ENCODE measurements at regions not wholly inside any gene's neighbourhood (a gene's known extent, or its start where the extent isn't known, plus 50 kb on each side); places are given as distances from the start of the nearest gene placed in this dataset.

DNA sequence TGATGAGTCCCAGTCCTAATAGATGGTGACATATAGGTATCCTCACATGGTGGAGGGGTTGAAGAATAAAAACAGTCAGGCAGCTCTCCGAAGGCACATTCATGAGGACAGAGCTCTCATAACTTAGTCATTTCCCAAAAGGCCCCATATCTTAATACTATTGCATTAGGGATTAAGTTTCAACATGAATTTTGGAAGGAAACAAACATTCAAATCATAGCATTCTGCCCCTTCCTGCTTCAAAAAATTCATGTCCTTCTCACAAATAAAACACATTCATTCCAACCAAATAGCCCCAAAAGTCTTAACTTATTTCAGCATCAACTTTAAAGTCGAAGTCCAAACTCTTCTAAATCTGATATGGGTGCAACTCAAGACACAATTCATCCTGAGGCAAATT, 277.2 kb upstream of the NR4A3 start:
- Histone ChIP-seq H2BK15ac (ENCODE audit: low read depth, poor library complexity, severe bottlenecking) (no peak overlapping the region), H2AFZ (ENCODE audit: low read depth, low read length) (no peak overlapping the region), H4K8ac (ENCODE audit: low read length) (no peak overlapping the region), H2BK5ac (ENCODE audit: low read depth, low read length, poor library complexity, severe bottlenecking) (no peak overlapping the region), H2AK5ac (ENCODE audit: low read length, severe bottlenecking) (no peak overlapping the region), H3K23ac (ENCODE audit: low read length in 2 of 2) (no peak overlapping the region), H3K9ac (ENCODE audit: low read length) (no peak overlapping the region), H3K4me3 (ENCODE audit: insufficient read depth in 1 of 2, low read depth in 1 of 2, low read length in 2 of 2) (no peak overlapping the region), H4K91ac (ENCODE audit: low read length) (no peak overlapping the region), H3K27me3 (ENCODE audit: control insufficient read depth in 1 of 2, insufficient read depth in 1 of 2, low read length in 2 of 2) (no peaks in the 10 kb centered on the region), H3K4me2 (ENCODE audit: low read length, poor library complexity, severe bottlenecking) (no peak overlapping the region), H3K36me3 (ENCODE audit: control insufficient read depth in 1 of 2, insufficient read depth in 2 of 2, low read depth in 1 of 2, low read length in 2 of 2) (no peaks in the 10 kb centered on the region), H2BK12ac (ENCODE audit: low read length in 2 of 2) (no peak overlapping the region), H3K4ac (ENCODE audit: low read depth in 1 of 2, low read length in 2 of 2) (no peak overlapping the region), H3K27ac (ENCODE audit: low read length, poor library complexity, severe bottlenecking) (no peak overlapping the region), H3K18ac (ENCODE audit: low read depth in 1 of 2, low read length in 2 of 2) (no peak overlapping the region), H2BK120ac (ENCODE audit: low read depth, low read length) (no peak overlapping the region), H3K14ac (ENCODE audit: low read length in 2 of 2) (no peak overlapping the region), H3K9me3 (ENCODE audit: control insufficient read depth, low read length) (peaks cover 3% of the 10 kb centered on the region), H3K4me1 (ENCODE audit: control insufficient read depth, insufficient read depth, low read depth, low read length) (no peaks in the 10 kb centered on the region), H3K79me1 (replicated peaks; ENCODE audit: low read length, poor library complexity, severe bottlenecking) (no peaks in the 10 kb centered on the region)
- 37% methylated on average over 1 of the region's 2 CpGs for WGBS
- no peak for DNase-seq

DNA sequence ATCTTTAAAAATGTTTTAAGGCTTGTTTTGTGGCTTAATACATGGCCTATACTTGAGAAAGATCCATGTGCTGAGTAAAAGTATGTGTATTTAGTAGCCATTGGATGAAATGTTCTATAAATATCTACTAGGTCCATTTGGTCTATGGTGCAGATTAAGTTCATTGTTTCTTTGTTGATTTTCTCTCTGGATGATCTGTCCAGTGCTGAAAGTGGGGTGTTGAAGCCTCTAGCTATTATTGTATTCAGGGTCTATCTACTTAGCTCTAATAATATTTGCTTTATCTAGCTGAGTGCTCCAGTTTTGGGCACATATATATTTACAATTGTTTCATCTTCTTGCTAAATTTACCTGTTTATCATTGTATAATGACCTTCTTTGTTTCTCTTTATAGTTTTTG, 272.2 kb upstream of the NR4A3 start:
- no peak for DNase-seq
- Histone ChIP-seq H3K36me3 (ENCODE audit: control insufficient read depth in 1 of 2, insufficient read depth in 2 of 2, low read depth in 1 of 2, low read length in 2 of 2) (no peaks in the 10 kb centered on the region), H3K4me1 (ENCODE audit: control insufficient read depth, insufficient read depth, low read depth, low read length) (no peaks in the 10 kb centered on the region), H2AFZ (ENCODE audit: low read depth, low read length) (no peak overlapping the region), H3K14ac (ENCODE audit: low read length in 2 of 2) (no peak overlapping the region), H4K91ac (ENCODE audit: low read length) (no peak overlapping the region), H3K27ac (ENCODE audit: low read length, poor library complexity, severe bottlenecking) (no peak overlapping the region), H3K4me2 (ENCODE audit: low read length, poor library complexity, severe bottlenecking) (no peak overlapping the region), H2BK5ac (ENCODE audit: low read depth, low read length, poor library complexity, severe bottlenecking) (no peak overlapping the region), H3K4ac (ENCODE audit: low read depth in 1 of 2, low read length in 2 of 2) (no peak overlapping the region), H3K27me3 (ENCODE audit: control insufficient read depth in 1 of 2, insufficient read depth in 1 of 2, low read length in 2 of 2) (no peaks in the 10 kb centered on the region), H2AK5ac (ENCODE audit: low read length, severe bottlenecking) (no peak overlapping the region), H3K9me3 (ENCODE audit: control insufficient read depth, low read length) (peaks cover 17% of the 10 kb centered on the region), H4K8ac (ENCODE audit: low read length) (no peak overlapping the region), H2BK120ac (ENCODE audit: low read depth, low read length) (no peak overlapping the region), H3K23ac (ENCODE audit: low read length in 2 of 2) (no peak overlapping the region), H3K4me3 (ENCODE audit: insufficient read depth in 1 of 2, low read depth in 1 of 2, low read length in 2 of 2) (no peak overlapping the region), H3K9ac (ENCODE audit: low read length) (no peak overlapping the region), H2BK12ac (ENCODE audit: low read length in 2 of 2) (no peak overlapping the region), H3K18ac (ENCODE audit: low read depth in 1 of 2, low read length in 2 of 2) (no peak overlapping the region), H2BK15ac (ENCODE audit: low read depth, poor library complexity, severe bottlenecking) (no peak overlapping the region), H3K79me1 (replicated peaks; ENCODE audit: low read length, poor library complexity, severe bottlenecking) (no peaks in the 10 kb centered on the region)

GRCh38 chr9:99555792-99556191, 265.9 kb upstream of the NR4A3 start:
- H2BK120ac ChIP-seq (ENCODE audit: low read depth, low read length), result no peak overlapping the region
- H2BK5ac ChIP-seq (ENCODE audit: low read depth, low read length, poor library complexity, severe bottlenecking), result no peak overlapping the region
- 83% methylated on average over 3 of the region's 4 CpGs for WGBS
- no peak overlapping the region for H2AFZ ChIP-seq (ENCODE audit: low read depth, low read length)
- no peak overlapping the region for H3K18ac ChIP-seq (ENCODE audit: low read depth in 1 of 2, low read length in 2 of 2)
- no peak overlapping the region for H3K23ac ChIP-seq (ENCODE audit: low read length in 2 of 2)
- no peak overlapping the region for H3K14ac ChIP-seq (ENCODE audit: low read length in 2 of 2)
- H3K4ac ChIP-seq (ENCODE audit: low read depth in 1 of 2, low read length in 2 of 2), result no peak overlapping the region
- no peak overlapping the region for H2BK15ac ChIP-seq (ENCODE audit: low read depth, poor library complexity, severe bottlenecking)
- H3K4me3 ChIP-seq (ENCODE audit: insufficient read depth in 1 of 2, low read depth in 1 of 2, low read length in 2 of 2), result no peak overlapping the region
- peaks cover 3 to 8% of the 10 kb centered on the region in 2 experiments for H3K27me3 ChIP-seq (ENCODE audit: control insufficient read depth in 1 of 2, insufficient read depth in 1 of 2, low read length in 2 of 2)
- H4K91ac ChIP-seq (ENCODE audit: low read length), result no peak overlapping the region
- no peak overlapping the region for H2AK5ac ChIP-seq (ENCODE audit: low read length, severe bottlenecking)
- no peaks in the 10 kb centered on the region for H3K79me1 ChIP-seq (replicated peaks; ENCODE audit: low read length, poor library complexity, severe bottlenecking)
- DNase-seq, result no peak
- no peak overlapping the region for H4K8ac ChIP-seq (ENCODE audit: low read length)
- H3K27ac ChIP-seq (ENCODE audit: low read length, poor library complexity, severe bottlenecking), result no peak overlapping the region
- no peak overlapping the region for H3K9ac ChIP-seq (ENCODE audit: low read length)
- H3K9me3 ChIP-seq (ENCODE audit: control insufficient read depth, low read length), result peaks cover 6% of the 10 kb centered on the region
- H2BK12ac ChIP-seq (ENCODE audit: low read length in 2 of 2), result no peak overlapping the region
- no peak overlapping the region for H3K4me2 ChIP-seq (ENCODE audit: low read length, poor library complexity, severe bottlenecking)
- no peaks in the 10 kb centered on the region for H3K4me1 ChIP-seq (ENCODE audit: control insufficient read depth, insufficient read depth, low read depth, low read length)
- H3K36me3 ChIP-seq (ENCODE audit: control insufficient read depth in 1 of 2, insufficient read depth in 2 of 2, low read depth in 1 of 2, low read length in 2 of 2), result no peaks in the 10 kb centered on the region

- Histone ChIP-seq H3K36me3 (ENCODE audit: control insufficient read depth in 1 of 2, insufficient read depth in 2 of 2, low read depth in 1 of 2, low read length in 2 of 2) (no peaks in the 10 kb centered on the region), H3K79me1 (replicated peaks; ENCODE audit: low read length, poor library complexity, severe bottlenecking) (no peaks in the 10 kb centered on the region), H3K14ac (ENCODE audit: low read length in 2 of 2) (no peak overlapping the region), H2AK5ac (ENCODE audit: low read length, severe bottlenecking) (no peak overlapping the region), H4K8ac (ENCODE audit: low read length) (no peak overlapping the region), H3K27me3 (ENCODE audit: control insufficient read depth in 1 of 2, insufficient read depth in 1 of 2, low read length in 2 of 2) (peaks cover 3 to 8% of the 10 kb centered on the region in 2 experiments), H3K4me2 (ENCODE audit: low read length, poor library complexity, severe bottlenecking) (no peak overlapping the region), H3K9ac (ENCODE audit: low read length) (no peak overlapping the region), H3K18ac (ENCODE audit: low read depth in 1 of 2, low read length in 2 of 2) (no peak overlapping the region), H2BK5ac (ENCODE audit: low read depth, low read length, poor library complexity, severe bottlenecking) (no peak overlapping the region), H3K23ac (ENCODE audit: low read length in 2 of 2) (no peak overlapping the region), H3K4me3 (ENCODE audit: insufficient read depth in 1 of 2, low read depth in 1 of 2, low read length in 2 of 2) (no peak overlapping the region), H4K91ac (ENCODE audit: low read length) (no peak overlapping the region), H2AFZ (ENCODE audit: low read depth, low read length) (no peak overlapping the region), H2BK12ac (ENCODE audit: low read length in 2 of 2) (no peak overlapping the region), H3K27ac (ENCODE audit: low read length, poor library complexity, severe bottlenecking) (no peak overlapping the region), H3K9me3 (ENCODE audit: control insufficient read depth, low read length) (no peaks in the 10 kb centered on the region), H3K4me1 (ENCODE audit: control insufficient read depth, insufficient read depth, low read depth, low read length) (no peaks in the 10 kb centered on the region), H2BK120ac (ENCODE audit: low read depth, low read length) (no peak overlapping the region), H2BK15ac (ENCODE audit: low read depth, poor library complexity, severe bottlenecking) (no peak overlapping the region), H3K4ac (ENCODE audit: low read depth in 1 of 2, low read length in 2 of 2) (no peak overlapping the region)
- 68% methylated on average over 3 of the region's 3 CpGs for WGBS
- no peak for DNase-seq
Measured at GRCh38 chr9:99556998-99557397, 264.7 kb upstream of the NR4A3 start.

Data from mesenchymal stem cell (in vitro differentiated cells and primary cell).